ENCODE measurements at regions not wholly inside any gene's neighbourhood (a gene's known extent, or its start where the extent isn't known, plus 50 kb on each side); places are given as distances from the start of the nearest gene placed in this dataset.

- TF ChIP-seq POLR2AphosphoS5 (IDR thresholded peaks at IDR 0.05) (no peak), CTCF (IDR thresholded peaks at IDR 0.05) (no peak)
These were observed 121.0 kb upstream of the ZNF521 start for GRCh38 chr18:25473008-25473407.
